ENCODE measurements at regions not wholly inside any gene's neighbourhood (a gene's known extent, or its start where the extent isn't known, plus 50 kb on each side); places are given as distances from the start of the nearest gene placed in this dataset.

GRCh38 chr2:20531633-20532262 is 84.9 kb downstream of the RHOB start:
- Histone ChIP-seq H3K9me3 (ENCODE audit: insufficient read depth in 2 of 2, low read depth in 1 of 2, low read length in 1 of 2) (no peaks in the 10 kb centered on the region), H3K27me3 (replicated peaks in 1 of 4; ENCODE audit: control insufficient read depth in 3 of 4, extremely low read depth in 1 of 4, insufficient read depth in 3 of 4, low read length in 3 of 4) (no peaks in the 10 kb centered on the region), H3K4me1 (replicated peaks in 1 of 4; ENCODE audit: control insufficient read depth in 3 of 4, insufficient read depth in 4 of 4, low read length in 3 of 4) (peaks cover 0 to 7% (median 3%) of the 10 kb centered on the region in 4 experiments; a peak in 6 of 7 replicates), H2BK15ac (ENCODE audit: low read length) (no peak overlapping the region), H3K23ac (ENCODE audit: insufficient read length) (no peak overlapping the region), H3K4me3 (ENCODE audit: extremely low read depth in 1 of 4, insufficient read depth in 2 of 4, low read depth in 3 of 4, low read length in 4 of 4) (no peak overlapping the region), H3K14ac (ENCODE audit: insufficient read length) (no peak overlapping the region), H3K79me1 (ENCODE audit: low read depth, low read length) (no peaks in the 10 kb centered on the region), H3K18ac (ENCODE audit: extremely low read depth, low read length) (no peak overlapping the region), H3K4me2 (ENCODE audit: insufficient read depth in 1 of 2, low read depth in 2 of 2, low read length in 2 of 2) (no peak overlapping the region), H2BK5ac (ENCODE audit: low read depth, low read length) (no peak overlapping the region), H2BK20ac (ENCODE audit: low read length) (no peak overlapping the region), H3K79me2 (ENCODE audit: control insufficient read depth in 1 of 2, insufficient read depth in 2 of 2, low read length in 2 of 2) (no peaks in the 10 kb centered on the region), H2AFZ (ENCODE audit: low read length) (no peak overlapping the region), H2AK5ac (ENCODE audit: low read depth, low read length) (no peak overlapping the region), H4K91ac (replicated peaks; ENCODE audit: insufficient read length, low read length) (no peak overlapping the region), H3K23me2 (ENCODE audit: low read depth, low read length) (no peaks in the 10 kb centered on the region), H2BK12ac (ENCODE audit: low read depth, low read length) (no peak overlapping the region), H4K20me1 (replicated peaks in 1 of 2; ENCODE audit: control insufficient read depth in 1 of 2, insufficient read depth in 2 of 2, low read length in 2 of 2) (no peaks in the 10 kb centered on the region), H3K27ac (ENCODE audit: low read depth, low read length) (no peak overlapping the region), H3K9ac (replicated peaks in 1 of 4; ENCODE audit: extremely low read depth in 1 of 4, low read depth in 3 of 4, low read length in 3 of 4) (no peak overlapping the region), H3K4ac (replicated peaks; ENCODE audit: insufficient read length, low read depth, low read length) (no peak overlapping the region), H4K8ac (ENCODE audit: extremely low read depth, insufficient read depth, low read length) (no peak overlapping the region), H3K36me3 (ENCODE audit: control insufficient read depth in 2 of 4, insufficient read depth in 4 of 4, low read length in 3 of 4) (no peaks in the 10 kb centered on the region), H3K56ac (replicated peaks; ENCODE audit: insufficient read length, low read depth, low read length) (no peak overlapping the region), H4K5ac (ENCODE audit: insufficient read length, low read depth, low read length) (no peak overlapping the region), H2BK120ac (replicated peaks; ENCODE audit: low read depth, low read length) (no peak overlapping the region)
- ChIA-PET POLR2A (ENCODE audit: partially characterized antibody) (no interaction called here), CTCF (ENCODE audit: partially characterized antibody) (interaction anchor here (1.0 to 3.1 kb wide), 5 partner anchors 10 to 130 kb away, joined by 3 to 10 read pairs (median 4); no protein-coding TSS in a partner anchor)
- 85% methylated on average over 7 of the region's 8 CpGs; no CpG with 5 or more reads in 1 of the 2 experiments for WGBS, 2 experiments (ENCODE audit: extremely low coverage in 1 of 2, insufficient coverage in 1 of 2, insufficient read length in 1 of 2, insufficient replicate concordance in 2 of 2, low coverage in 1 of 2, low lambda C conversion rate in 2 of 2, missing lambda C conversion rate in 1 of 2)
- FAIRE-seq (no peak), DNase-seq (ENCODE audit: low read depth in 1 of 2, low spot score in 2 of 2) (no peak)
- no peak for TF ChIP-seq SUZ12 (IDR thresholded peaks at IDR 0.05; ENCODE audit: low read length)
